GM18873 (cell line): ENCODE measurements at regions not wholly inside any gene's neighbourhood (a gene's known extent, or its start where the extent isn't known, plus 50 kb on each side); places are given as distances from the start of the nearest gene placed in this dataset.
"Not testable (repeated sequence)": the region's sequence is repeated elsewhere in the genome, so short reads cannot be mapped to it uniquely, and the experiment has no call there.

Experiments used
- ATAC-seq: cut with Tn5 transposase; IDR thresholded peaks from one replicate; pipeline ENCODE4 v1.9.1; 2021; ENCODE audit warnings: mild to moderate bottlenecking, moderate library complexity, moderate number of reproducible peaks; ENCODE audit not compliant: unreplicated experiment, low FRiP score

- not testable (repeated sequence) for ATAC-seq
Observed at GRCh38 chr13:86253497-86253896, 454.3 kb upstream of the SLITRK6 start.

GRCh38 chr13:86255820-86256219 is 456.6 kb upstream of the SLITRK6 start:
- not testable (repeated sequence) for ATAC-seq

GRCh38 chr13:86269511-86269910 is 470.3 kb upstream of the SLITRK6 start:
- no peak for ATAC-seq

- ATAC-seq = no peak
Observed at GRCh38 chr13:86282442-86282841, 483.2 kb upstream of the SLITRK6 start.

GRCh38 chr13:86283031-86283430 is 483.8 kb upstream of the SLITRK6 start:
- no peak for ATAC-seq

GRCh38 chr13:86298725-86299124 is 499.5 kb upstream of the SLITRK6 start:
- no peak for ATAC-seq

- no peak for ATAC-seq
Observed at GRCh38 chr13:86299128-86299527, 499.9 kb upstream of the SLITRK6 start.

GRCh38 chr13:86309881-86310280 is 510.7 kb upstream of the SLITRK6 start:
- ATAC-seq = no peak

- no peak for ATAC-seq
Observed at GRCh38 chr13:86313421-86313820, 514.2 kb upstream of the SLITRK6 start.

GRCh38 chr13:86318450-86318849 is 519.2 kb upstream of the SLITRK6 start:
- ATAC-seq = no peak

GRCh38 chr13:86324191-86324590 is 525.0 kb upstream of the SLITRK6 start:
- no peak for ATAC-seq

- ATAC-seq = no peak
Observed at GRCh38 chr13:86355301-86355700, 556.1 kb upstream of the SLITRK6 start.

- ATAC-seq = no peak
Observed at GRCh38 chr13:86357106-86357505, 557.9 kb upstream of the SLITRK6 start.

- ATAC-seq = not testable (repeated sequence)
Observed at GRCh38 chr13:86363749-86364148, 564.5 kb upstream of the SLITRK6 start.

- no peak for ATAC-seq
Observed at GRCh38 chr13:86368924-86369323, 569.7 kb upstream of the SLITRK6 start.

GRCh38 chr13:86377451-86377850 is 578.2 kb upstream of the SLITRK6 start:
- no peak for ATAC-seq

GRCh38 chr13:86378628-86379027 is 579.4 kb upstream of the SLITRK6 start:
- ATAC-seq = no peak

GRCh38 chr13:86383151-86383550 is 583.9 kb upstream of the SLITRK6 start:
- ATAC-seq = no peak

GRCh38 chr13:86383561-86383960 is 584.3 kb upstream of the SLITRK6 start:
- ATAC-seq = no peak

GRCh38 chr13:86397635-86398034 is 598.4 kb upstream of the SLITRK6 start:
- ATAC-seq = no peak

GRCh38 chr13:86399572-86399971 is 600.4 kb upstream of the SLITRK6 start:
- ATAC-seq = no peak

- no peak for ATAC-seq
Observed at GRCh38 chr13:86402500-86402899, 603.3 kb upstream of the SLITRK6 start.

- no peak for ATAC-seq
Observed at GRCh38 chr13:86403181-86403580, 604.0 kb upstream of the SLITRK6 start.
